Liver (tissue), 3 donors: ENCODE measurements at regions not wholly inside any gene's neighbourhood (a gene's known extent, or its start where the extent isn't known, plus 50 kb on each side); places are given as distances from the start of the nearest gene placed in this dataset.

Experiments
- ATF3 ChIP-seq: IDR thresholded peaks from 2 replicates; pipeline ENCODE4 v1.6.1; 2016; ENCODE audit warnings: antibody characterized with exemption
- GABPA ChIP-seq, 2 donors: IDR thresholded peaks in 1 of 2; conservative IDR thresholded peaks in 1 of 2; 2 replicates each; pipeline ENCODE4 v1.6.1; 2016; ENCODE audit warnings: antibody characterized with exemption in 2 of 2, mild to moderate bottlenecking in 1 of 2, moderate library complexity in 1 of 2
- REST ChIP-seq: IDR thresholded peaks from 2 replicates; pipeline ENCODE4 v1.6.1; 2016; ENCODE audit warnings: antibody characterized with exemption, mild to moderate bottlenecking
- TAF1 ChIP-seq: conservative IDR thresholded peaks from 2 replicates; pipeline ENCODE4 v1.6.1; 2016; ENCODE audit warnings: antibody characterized with exemption, mild to moderate bottlenecking
- ZBTB33 ChIP-seq: IDR thresholded peaks from 2 replicates; pipeline ENCODE4 v1.6.1; 2016; ENCODE audit warnings: antibody characterized with exemption
- TF ChIP-seq, protein P1 (sequence below): IDR thresholded peaks from 2 replicates; pipeline ENCODE4 v1.6.1; 2016; ENCODE audit warnings: antibody characterized with exemption
- TF ChIP-seq, protein P2 (sequence below): fragments of 150-350 bp; IDR thresholded peaks from 2 replicates; pipeline ENCODE4 v1.5.1; 2017; ENCODE audit warnings: improper control_type of control experiment, low read depth, low read length; ENCODE audit not compliant: missing input control
- donor health status: healthy.
- donor health status: healthy.

DNA sequence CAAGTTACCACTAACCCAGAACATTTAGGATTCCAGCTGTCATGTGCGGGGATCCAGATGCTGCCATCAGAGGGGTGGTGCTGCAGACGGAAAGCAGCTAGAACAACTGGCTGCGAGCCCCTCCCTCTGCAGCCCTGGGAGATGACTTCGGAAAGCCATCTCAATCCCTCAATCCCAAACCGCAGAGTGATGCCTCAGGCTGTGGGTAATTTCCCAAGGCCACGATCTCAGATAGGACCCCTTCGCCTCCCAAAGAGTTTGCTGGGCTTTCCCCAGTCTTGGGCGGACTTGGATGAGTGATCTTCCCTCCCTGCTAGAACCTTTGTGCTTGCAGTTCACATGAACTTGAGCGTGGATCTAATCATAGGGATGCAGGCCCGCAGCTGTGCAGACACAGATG, 71.3 kb upstream of the EN2 start:
- TF ChIP-seq, protein P1, sequence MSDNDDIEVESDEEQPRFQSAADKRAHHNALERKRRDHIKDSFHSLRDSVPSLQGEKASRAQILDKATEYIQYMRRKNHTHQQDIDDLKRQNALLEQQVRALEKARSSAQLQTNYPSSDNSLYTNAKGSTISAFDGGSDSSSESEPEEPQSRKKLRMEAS: no peak
- TF ChIP-seq ZBTB33 (no peak), ATF3 (no peak), REST (no peak), GABPA (IDR thresholded peaks at IDR 0.05 in 1 of 2, conservative IDR thresholded peaks at IDR 0.05 in 1 of 2) (no peak), TAF1 (no peak)
- TF ChIP-seq, protein P2, sequence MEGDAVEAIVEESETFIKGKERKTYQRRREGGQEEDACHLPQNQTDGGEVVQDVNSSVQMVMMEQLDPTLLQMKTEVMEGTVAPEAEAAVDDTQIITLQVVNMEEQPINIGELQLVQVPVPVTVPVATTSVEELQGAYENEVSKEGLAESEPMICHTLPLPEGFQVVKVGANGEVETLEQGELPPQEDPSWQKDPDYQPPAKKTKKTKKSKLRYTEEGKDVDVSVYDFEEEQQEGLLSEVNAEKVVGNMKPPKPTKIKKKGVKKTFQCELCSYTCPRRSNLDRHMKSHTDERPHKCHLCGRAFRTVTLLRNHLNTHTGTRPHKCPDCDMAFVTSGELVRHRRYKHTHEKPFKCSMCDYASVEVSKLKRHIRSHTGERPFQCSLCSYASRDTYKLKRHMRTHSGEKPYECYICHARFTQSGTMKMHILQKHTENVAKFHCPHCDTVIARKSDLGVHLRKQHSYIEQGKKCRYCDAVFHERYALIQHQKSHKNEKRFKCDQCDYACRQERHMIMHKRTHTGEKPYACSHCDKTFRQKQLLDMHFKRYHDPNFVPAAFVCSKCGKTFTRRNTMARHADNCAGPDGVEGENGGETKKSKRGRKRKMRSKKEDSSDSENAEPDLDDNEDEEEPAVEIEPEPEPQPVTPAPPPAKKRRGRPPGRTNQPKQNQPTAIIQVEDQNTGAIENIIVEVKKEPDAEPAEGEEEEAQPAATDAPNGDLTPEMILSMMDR: no peak
